GM12873 (cell line): ENCODE measurements at regions not wholly inside any gene's neighbourhood (a gene's known extent, or its start where the extent isn't known, plus 50 kb on each side); places are given as distances from the start of the nearest gene placed in this dataset.

Experiments used
- CTCF ChIP-seq: IDR thresholded peaks from 2 replicates; pipeline ENCODE4 v1.5.1; 2012; ENCODE audit warnings: low read depth, mild to moderate bottlenecking, moderate library complexity, low read length, control low read depth; ENCODE audit not compliant: insufficient read depth; ENCODE audit errors: missing control alignments

DNA sequence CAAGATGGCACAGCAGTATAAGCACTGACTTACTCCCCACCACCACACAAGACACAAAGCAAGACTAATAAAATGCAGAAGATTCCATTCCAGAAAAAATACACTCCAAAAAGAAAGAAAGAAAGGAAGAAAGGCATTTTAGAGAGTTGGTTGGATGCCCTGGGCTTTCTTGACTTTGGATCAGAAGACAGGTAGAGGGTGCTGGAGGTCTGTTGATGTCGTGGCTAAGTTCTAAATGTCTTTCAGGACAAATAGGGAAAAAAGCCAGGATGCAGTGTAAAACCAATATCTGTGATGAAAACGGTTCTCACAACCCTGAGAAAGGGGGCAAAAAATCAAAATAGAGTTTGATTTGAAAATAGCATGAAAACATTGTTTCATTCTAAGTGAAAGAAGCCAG lies 555.2 kb upstream of the PRKX start:
- no peak for TF ChIP-seq CTCF

GRCh38 chrX:4265036-4265435 lies 551.6 kb upstream of the PRKX start:
- no peak for TF ChIP-seq CTCF

DNA sequence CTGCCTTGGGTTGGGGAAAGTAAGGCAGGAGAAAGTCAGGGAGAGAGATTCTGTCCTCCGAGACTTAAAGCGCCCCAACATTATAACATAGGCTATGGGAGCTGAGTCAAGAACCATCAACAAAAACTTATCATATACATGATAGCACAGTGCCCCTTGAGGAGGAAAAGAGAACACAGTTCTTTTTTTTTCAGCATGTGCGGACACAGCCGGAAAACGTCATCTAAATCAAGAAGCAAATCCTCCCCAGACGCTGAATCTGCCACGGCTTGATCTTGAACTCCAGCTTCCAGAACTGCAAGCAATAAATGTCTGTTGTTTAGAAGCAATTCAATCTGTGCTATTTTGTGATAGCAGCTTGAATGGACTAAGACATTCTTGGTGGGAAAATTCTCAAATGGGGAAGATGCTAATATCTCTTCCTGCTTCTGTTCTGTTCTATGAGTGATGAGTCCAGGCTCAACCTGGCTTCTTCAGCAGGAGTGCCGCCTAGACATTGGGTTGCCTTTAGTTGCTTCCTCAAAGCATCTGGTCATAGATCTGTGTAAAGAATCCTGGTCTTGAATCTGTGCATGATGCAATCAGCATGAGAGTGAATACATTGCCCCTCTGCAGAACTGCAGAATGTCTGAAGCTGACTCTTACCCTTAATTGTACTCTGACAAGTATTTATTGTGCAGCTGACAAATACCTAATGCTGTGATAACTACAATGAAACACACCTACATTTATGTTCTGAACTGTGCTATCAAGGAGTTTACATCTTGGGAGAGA lies 549.8 kb upstream of the PRKX start:
- TF ChIP-seq CTCF: peak; percentile 38

DNA sequence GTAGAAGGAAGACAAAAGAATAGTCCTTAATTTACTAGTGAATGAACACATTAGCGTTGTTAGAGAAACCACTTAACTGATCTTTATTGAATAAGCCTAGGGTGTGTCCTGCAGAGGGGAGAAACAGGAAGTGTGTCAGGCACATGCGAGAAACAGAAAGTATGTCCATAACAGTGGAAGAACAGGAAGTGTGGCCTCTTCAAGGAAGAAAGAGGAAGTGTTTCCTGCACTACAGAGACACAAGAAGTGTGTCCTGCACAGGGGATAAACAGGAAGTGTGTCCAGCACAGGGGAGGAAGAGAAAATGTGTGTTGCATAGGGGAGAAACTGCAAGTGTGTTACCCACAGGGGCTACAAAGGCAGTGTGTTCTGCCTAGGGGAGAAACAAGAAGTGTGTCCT lies 539.6 kb upstream of the PRKX start:
- TF ChIP-seq CTCF: no peak

DNA sequence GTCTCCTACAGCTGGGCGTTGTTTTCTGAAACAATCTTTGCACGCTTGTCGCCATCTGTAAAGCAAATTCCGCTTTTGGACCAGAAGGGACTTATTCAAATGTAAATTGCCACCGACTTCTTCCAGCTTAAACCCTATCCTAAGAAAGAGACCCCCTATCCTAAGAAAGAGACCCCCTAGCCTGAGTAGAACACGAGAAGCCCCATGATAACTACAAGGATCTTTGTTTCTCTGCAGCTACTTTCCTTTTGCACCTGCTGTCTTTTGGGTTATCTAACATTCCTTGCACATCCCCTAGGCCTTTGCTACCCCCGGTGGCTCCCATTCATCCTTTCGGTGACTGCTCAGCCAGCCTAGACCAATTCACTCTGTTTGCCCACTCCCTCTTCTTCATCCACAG lies 536.0 kb upstream of the PRKX start:
- no peak for TF ChIP-seq CTCF

DNA sequence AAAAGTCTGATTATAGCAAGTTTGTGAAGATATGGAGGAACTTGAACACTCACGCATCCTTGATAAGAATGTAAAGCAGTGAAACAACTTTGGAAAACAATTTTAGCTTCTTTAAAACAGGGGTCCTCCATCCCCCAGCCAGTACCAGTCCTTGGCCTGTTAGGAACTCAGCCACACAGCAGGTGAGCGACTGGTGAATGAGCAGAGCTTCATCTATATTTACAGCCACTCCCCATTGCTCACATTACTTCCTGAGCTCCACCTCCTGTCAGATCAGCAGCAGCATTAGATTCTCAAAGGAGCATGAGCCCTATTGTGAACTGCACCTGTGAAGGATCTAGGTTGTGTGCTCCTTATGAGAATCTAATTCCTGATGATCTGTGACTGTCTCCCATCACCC lies 530.3 kb upstream of the PRKX start:
- no peak for TF ChIP-seq CTCF

DNA sequence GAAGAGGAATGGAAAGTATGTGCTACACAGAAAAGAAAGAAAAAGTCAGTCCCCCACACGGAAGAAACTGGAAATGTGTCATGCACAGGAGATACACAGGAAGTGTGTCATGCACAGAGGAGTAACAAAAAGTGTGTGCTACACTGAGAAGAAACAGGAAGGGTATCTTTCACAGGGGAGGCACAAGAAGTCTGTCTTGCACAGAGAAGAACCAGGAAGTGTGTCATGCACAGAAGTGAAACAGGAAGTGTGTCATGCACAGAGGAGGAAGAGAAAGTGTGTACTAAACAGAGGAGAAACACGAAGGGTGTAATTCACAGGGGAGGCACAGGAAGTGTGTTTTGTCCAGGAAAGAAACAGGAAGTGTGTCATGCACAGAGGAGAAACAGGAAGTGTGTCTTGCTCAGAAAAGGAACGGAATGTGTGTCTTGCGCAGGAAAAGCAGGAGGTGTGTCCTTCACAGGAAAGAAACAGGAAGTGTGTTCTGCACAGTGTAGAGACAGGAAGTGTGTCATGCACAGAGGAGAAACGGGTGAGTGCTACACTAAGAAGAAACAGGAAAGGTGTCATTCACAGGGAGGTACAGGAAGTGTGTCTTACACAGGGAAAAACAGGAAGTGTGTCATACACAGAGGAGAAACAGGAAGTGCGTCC lies 527.2 kb upstream of the PRKX start:
- TF ChIP-seq CTCF: no peak
